ENCODE measurements at regions not wholly inside any gene's neighbourhood (a gene's known extent, or its start where the extent isn't known, plus 50 kb on each side); places are given as distances from the start of the nearest gene placed in this dataset.
A peak's percentile ranks its signal among the peaks of the same experiment; 100 is the strongest.

DNA sequence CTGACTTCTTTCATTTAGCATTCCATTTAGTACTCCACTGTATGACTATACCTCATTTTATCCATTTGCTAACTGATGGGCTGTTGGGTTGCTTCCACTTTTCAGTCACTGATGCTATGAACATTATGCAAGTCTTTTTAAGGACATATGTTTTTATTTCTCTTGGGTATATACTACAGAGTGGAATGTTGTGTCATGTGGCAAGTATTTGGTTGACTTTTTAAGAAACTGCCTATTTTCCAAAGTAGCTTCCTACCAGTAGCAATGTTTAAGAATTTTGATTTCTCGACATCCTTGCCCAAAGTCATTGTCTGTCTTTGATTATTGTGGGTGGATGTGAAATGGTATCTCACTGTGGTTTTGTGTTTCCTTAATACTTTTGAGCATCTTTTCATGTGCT lies 110.1 kb upstream of the TPM1 start:
- DNase-seq = no peak

- DNase-seq = no peak
Measured at GRCh38 chr15:62933386-62933785, 109.2 kb upstream of the TPM1 start.

DNA sequence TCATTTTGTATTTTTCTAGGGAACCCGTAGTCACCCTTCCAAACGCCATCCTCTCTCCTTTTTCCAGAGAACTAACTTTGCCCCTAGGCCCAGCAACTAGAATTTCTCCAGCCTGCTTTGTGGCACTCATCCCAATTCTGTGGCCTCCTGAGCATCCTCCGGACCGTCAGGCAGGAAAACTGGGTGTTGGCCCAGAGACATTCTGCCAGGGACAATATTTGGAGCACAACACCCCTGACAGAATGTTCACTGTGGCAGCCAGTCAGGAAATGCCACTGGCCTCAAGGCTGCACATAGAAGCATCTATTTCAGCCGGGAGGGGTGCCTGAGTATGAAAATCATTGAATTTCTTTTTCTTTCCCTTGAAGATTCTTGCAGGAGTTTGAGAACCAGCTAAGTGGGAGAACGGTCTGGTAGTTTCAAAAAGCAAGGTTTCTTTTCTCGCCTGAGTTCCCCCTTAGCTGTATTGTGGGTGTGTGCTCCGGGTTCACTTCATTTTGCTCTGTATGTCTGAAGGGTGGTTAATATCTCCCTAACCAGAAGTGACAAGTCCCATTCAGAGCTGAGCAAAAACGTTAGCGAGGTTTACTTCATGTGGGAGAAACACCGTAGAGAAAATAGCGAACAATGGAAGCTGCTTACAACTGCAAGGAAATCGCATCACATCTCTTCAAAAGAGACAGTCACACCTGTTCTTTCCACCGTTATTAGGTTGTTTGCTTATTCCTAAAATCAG lies 108.1 kb upstream of the TPM1 start:
- no peak for DNase-seq

GRCh38 chr15:62935300-62936081 lies 107.1 kb upstream of the TPM1 start:
- DNase-seq = no peak

- DNase-seq = no peak
Measured at GRCh38 chr15:62938825-62939224, 103.7 kb upstream of the TPM1 start.

- DNase-seq = no peak
Measured at GRCh38 chr15:62940093-62940754, 102.3 kb upstream of the TPM1 start.

DNA sequence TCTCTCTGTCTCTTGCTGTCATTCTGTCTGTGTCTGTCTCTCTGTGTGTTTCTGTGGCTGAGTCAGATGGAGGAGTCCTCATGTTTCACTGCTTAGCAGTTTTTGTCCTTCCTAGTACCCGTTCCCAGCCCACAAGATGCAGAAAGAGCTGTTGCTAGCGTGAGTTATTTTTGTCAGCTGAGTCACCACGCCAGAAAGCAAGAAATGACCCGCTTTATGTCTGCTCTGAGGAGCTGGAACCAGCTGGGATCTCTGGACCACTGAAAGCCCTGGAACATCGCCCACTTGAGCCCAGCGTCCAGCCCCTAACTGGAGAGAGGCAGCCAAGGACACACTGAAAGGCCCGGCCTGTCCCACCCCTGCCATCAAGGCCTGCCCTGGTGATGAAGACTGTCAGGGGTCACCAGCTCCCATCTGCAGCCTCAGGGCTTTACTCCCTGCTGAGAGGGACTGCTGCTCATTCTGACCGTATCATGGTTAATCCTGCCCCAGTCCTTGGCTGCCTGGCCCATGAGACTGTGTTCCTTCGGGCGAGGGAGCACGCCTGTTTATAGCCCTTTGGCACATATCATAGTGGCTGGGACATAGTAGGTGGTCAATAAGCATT lies 101.7 kb upstream of the TPM1 start:
- DNase-seq = peak; percentile 75

GRCh38 chr15:62941699-62942098 lies 100.8 kb upstream of the TPM1 start:
- DNase-seq = no peak

GRCh38 chr15:62942428-62942827 lies 100.1 kb upstream of the TPM1 start:
- no peak for DNase-seq

DNA sequence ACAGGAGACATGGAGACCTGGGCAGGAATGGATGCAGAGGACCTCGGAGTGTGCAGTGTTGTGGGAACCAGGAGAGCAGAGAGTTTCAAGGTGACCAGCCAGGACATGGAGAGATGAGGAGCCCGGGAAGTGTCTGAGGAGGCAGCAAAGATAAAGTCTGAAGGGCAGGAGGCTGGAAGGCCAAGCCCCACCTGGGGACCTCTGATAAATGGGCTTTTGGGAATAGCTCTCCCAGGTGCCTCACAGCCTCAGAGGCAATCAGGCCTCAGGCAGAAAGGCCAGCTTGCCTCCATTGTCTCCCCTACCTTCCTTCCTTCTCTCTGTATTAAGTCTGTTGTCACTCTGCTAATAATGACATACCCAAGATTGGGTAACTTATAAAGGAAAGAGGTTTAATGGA lies 97.5 kb upstream of the TPM1 start:
- no peak for DNase-seq

DNA sequence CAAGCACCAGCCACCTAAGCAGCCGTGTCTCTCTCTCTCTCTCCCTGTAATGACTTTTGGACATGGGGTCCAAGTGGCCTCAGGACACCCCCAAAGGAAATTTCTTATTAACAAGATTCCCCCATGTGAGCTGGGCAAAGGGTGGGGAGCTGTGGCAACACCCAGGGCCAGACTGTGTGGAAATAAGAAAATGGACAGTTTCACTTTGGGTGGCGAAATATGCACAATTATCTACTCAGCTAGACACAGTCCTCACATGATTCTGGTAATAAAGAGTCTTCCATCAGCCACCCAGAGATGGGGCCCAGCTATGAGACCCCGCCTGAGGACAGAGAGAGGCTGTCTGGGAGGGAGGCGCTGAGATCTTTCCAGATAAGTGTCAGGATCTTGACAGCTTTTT lies 96.8 kb upstream of the TPM1 start:
- no peak for DNase-seq

DNA sequence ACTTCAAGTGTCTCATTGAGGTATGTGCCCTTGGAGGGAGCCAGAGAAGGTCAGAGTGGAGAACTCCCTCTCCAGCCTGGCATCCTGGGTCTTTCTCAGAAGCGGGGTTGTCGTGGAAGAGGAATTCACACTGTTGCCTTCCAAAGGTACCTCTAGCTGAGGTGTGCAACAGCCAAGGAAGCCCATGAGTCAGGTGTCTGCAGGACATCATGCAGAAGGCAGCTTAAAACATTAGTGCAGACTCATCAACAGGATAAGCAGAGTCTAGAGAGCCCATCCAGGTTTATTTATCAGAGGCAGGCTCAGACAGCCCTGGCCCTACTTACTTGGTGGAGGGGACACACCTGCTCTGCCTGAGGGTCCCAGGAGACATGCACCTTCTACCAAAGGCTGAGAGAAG lies 95.6 kb upstream of the TPM1 start:
- no peak for DNase-seq

GRCh38 chr15:62950462-62950931 lies 92.0 kb upstream of the TPM1 start:
- no peak for DNase-seq

DNA sequence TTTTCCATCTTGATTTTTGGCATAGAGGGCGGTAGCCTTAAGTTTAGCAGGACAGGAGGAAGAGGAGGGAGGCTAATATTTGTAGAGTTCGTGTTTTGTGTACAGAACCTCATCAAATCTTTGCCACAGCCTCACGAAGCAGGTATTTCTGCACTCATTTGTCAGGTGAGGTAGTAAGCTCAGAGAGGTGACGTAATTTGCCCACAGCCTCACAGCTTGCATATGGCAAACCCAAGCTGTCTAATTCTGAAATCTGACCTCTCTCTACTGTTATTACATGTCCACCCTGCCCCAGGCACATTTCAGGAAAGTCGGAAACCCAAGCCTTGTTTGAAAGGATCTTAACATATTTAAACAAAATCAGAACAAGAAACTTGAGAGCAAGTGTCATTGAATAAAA lies 91.1 kb upstream of the TPM1 start:
- no peak for DNase-seq

- no peak for DNase-seq
Measured at GRCh38 chr15:62953021-62953420, 89.5 kb upstream of the TPM1 start.

DNA sequence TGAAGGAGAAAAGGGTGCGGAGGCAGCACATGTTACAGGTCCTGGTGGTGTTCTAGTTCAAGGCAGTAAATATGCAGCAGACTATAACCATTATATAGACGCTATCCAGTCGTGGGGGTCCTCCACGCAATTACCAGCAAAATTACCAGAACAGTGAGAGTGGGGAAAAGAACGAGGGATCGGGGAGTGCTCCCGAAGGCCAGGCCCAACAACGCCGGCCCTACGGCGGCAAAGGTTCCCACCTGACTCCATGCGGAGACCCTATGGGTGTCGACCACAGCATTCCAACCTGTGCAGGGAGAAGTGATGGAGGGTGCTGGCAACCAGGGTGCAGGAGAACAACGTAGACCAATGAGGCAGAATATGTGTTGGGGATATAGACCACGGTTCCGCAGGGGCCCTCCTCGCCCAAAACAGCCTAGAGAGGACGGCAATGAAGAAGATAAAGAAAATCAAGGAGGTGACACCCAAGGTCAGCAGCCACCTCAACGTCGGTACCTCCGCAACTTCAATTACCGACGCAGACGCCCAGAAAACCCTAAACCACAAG lies 89.0 kb upstream of the TPM1 start:
- no peak for DNase-seq

GRCh38 chr15:62957130-62957529 lies 85.4 kb upstream of the TPM1 start:
- DNase-seq = no peak

- DNase-seq = peak; percentile 30
Measured at GRCh38 chr15:62958528-62959363, 83.8 kb upstream of the TPM1 start.

GRCh38 chr15:62961134-62961533 lies 81.4 kb upstream of the TPM1 start:
- DNase-seq = no peak

DNA sequence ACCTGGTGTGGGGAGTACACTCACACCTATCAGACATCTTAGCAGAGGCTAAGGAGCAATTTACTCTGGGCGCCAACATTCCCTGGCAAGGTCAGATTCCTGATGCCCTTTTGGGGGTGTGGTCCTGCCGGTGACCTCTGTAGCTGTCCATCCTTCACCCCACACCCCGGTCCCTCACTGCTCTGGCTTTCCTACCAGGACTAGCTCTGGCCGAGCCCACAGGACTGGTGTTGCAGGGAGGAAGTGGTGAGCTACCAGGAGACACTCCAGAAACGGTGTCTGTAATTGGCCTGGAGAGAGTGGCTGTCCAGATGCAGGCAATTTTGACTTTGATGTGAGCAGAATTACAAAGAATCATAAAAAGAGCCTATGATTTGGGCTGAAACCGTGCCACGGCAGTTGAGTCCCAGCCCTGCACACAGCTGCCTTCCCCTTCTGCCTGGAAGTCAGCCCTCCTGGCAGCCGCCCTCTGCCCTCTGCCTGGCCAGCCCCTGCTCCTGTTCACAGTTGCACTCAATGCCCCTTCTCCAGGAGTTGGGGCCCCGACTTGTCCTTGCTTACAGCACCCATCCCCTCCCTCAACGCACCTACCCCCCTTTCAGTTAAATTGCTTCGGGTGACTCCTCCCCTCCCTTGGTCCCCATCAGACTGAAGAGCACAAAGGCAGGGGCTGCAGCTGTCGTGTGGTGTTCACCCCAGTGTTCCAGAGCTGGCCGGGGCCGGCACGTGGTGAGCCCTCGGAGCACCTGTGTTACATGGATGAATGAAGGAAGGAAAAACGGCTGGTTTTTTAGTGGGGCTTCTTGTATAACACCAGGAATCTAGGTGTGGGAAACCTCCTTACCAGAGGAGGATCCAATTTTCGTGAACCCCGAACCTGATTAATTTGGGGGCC lies 80.2 kb upstream of the TPM1 start:
- peak; percentile 19 for DNase-seq

GRCh38 chr15:62964251-62964650 lies 78.3 kb upstream of the TPM1 start:
- DNase-seq = no peak

All from hindlimb muscle (tissue), 1 donor.